GM12865 (cell line): ENCODE measurements at regions not wholly inside any gene's neighbourhood (a gene's known extent, or its start where the extent isn't known, plus 50 kb on each side); places are given as distances from the start of the nearest gene placed in this dataset.
A peak's percentile ranks its signal among the peaks of the same experiment; 100 is the strongest.

ENCODE experiments used
- DNase-seq: peaks from one replicate; pipeline ENCODE4 v3.0.0; 2010; ENCODE audit warnings: low read depth
- H3K4me3 ChIP-seq: 2 replicates; pipeline ENCODE4 v1.5.1; 2011; ENCODE audit warnings: mild to moderate bottlenecking, low read depth, low read length, control low read depth
- TF ChIP-seq, protein P1 (sequence below): IDR thresholded peaks from 2 replicates; pipeline ENCODE4 v1.5.1; 2011; ENCODE audit warnings: low read length, control low read depth, low read depth, inconsistent platforms; ENCODE audit not compliant: insufficient read depth; ENCODE audit errors: missing control alignments

DNA sequence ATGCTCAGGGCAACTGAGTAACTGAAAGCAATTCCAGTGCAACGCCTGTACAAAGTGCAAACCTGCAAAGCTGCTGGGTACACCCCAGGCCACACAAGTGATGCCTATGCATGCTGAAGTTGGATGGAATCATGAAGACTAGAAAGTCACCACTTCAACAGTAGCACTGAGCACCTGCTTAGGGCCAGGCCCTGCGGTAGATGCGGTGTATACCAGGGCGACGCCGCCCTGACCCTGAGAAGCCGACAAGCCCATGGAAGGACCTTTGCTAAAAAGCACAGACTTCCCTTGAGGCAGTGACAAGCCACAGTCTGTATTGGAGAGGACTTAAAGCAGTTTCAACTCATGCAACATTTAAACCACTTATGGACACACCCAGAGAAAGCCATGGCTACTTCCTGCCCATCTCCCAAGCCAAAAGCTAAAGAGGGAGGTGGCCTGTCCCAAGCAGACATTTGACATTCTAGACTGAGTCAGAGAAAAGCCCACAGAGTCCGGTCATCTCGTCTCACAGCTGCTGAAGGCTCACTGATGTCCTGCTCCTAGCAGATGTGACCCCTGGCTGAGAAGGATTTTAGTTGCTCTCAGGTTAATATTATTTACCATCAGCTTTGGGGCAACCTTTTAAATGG is 843.9 kb upstream of the TMEM132C start:
- TF ChIP-seq, protein P1, sequence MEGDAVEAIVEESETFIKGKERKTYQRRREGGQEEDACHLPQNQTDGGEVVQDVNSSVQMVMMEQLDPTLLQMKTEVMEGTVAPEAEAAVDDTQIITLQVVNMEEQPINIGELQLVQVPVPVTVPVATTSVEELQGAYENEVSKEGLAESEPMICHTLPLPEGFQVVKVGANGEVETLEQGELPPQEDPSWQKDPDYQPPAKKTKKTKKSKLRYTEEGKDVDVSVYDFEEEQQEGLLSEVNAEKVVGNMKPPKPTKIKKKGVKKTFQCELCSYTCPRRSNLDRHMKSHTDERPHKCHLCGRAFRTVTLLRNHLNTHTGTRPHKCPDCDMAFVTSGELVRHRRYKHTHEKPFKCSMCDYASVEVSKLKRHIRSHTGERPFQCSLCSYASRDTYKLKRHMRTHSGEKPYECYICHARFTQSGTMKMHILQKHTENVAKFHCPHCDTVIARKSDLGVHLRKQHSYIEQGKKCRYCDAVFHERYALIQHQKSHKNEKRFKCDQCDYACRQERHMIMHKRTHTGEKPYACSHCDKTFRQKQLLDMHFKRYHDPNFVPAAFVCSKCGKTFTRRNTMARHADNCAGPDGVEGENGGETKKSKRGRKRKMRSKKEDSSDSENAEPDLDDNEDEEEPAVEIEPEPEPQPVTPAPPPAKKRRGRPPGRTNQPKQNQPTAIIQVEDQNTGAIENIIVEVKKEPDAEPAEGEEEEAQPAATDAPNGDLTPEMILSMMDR = no peak
- H3K4me3 ChIP-seq = no peak overlapping the region
- no peak for DNase-seq

DNA sequence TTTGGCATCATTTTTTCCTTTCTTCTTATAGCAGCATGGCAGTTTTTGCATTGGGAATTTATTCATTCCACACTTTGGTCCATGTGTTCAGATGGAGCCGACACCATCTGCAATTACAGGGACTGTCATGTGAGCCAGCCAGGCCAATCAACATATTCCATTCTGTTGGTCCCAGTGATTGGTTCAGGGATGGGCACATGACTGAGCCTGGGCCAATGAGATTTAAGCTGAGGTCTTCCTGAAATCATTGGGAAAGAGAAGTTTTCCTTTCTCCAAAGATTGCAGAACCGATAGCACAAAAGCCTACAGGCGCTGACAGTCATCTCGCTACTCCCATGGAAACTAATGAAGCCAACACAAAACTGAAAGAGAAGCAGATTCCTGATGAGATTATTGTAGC is 841.5 kb upstream of the TMEM132C start:
- TF ChIP-seq, protein P1 = no peak
- no peak for DNase-seq
- H3K4me3 ChIP-seq = no peak overlapping the region

DNA sequence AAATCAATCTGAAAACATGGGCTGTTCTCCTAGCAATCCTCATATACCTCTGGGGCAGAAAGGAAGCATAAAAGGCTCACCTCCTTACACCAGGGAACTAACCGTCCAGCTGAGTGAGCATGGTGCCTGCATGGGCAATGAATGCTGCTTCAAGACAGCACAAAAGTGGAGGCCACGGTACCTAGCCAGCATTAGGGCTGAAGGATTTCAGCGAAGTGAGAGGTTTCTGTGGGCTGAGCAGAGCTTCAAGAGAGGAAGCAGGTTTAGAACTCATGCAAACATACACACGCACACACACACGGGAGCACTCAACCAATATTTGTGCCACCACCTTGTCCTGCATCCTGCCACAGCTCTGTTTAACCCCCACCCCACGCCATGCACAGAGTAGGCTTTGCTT is 838.5 kb upstream of the TMEM132C start:
- no peak overlapping the region for H3K4me3 ChIP-seq
- peak; percentile 6 for DNase-seq
- TF ChIP-seq, protein P1 = no peak

DNA sequence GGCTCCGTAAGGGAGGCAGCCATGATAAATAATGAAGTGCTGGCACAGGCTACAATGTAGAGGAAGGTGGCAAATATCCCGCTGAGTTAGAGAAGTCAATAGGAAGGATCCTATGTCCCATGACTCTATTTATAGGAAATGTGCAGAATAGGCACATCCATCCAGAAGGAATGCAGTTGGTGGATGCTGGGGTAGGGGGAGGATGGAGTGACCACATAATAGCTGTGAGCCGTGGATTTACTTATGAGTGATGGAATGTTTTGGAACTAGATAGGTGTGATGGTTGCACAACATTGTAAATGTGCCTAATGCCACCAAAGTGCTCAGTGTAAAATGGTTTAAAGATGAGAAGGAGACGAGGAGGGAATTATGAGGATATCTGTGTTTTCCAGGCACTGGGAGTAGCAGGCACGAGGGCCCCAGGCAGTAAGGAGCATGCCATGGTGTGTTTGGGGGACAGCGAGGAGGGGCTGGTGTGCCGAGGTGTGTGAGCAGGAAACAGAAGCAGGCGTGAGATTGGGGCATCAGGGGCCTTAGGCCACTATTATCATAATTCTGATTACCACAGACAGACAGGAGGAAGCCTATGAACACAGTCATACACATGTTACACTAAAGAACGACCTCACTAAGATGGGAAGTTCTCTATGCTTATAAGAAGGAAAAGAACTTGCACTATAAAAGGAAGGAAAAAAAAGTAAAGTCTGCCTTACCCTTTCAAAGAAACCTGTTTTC is 837.3 kb upstream of the TMEM132C start:
- TF ChIP-seq, protein P1 = no peak
- DNase-seq = no peak
- no peak overlapping the region for H3K4me3 ChIP-seq

DNA sequence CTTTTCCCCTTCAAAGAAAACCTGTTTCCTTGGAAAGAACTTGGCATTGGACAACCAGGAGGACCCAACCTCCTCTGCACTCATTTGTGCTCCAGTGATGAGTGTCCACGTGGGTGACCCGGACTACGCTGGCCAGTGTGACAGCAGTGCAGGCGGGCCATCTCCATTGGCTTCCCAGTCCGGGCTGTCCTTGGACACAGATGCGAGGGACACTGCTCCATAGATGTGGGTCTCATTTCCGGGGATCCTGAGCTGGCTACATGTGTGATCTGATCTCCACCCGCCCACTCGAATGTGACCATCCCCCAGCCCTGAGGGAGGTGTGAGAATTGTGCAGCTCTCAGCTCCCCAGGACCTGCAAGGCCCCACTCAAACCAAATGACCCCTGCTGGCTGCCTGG is 836.6 kb upstream of the TMEM132C start:
- TF ChIP-seq, protein P1 = no peak
- no peak for DNase-seq
- H3K4me3 ChIP-seq = no peak overlapping the region

DNA sequence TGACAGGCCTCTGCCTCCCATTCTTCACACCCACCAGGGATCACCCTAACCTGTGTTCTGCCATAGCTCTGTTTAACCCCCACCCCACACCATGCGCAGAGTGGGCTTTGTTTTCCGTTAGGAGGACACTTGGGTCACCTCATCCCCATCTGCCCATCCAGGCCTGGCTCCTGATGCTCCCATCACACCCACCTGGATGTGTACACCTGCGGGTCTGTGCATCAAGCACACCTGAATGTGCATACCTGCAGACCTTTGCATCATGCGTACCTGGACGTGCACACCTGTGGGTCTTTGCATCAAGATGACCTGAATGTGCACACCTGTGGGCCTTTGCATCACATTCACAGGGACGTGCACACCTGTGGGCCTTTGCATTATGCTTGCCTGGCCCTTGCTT is 835.8 kb upstream of the TMEM132C start:
- no peak for DNase-seq
- no peak overlapping the region for H3K4me3 ChIP-seq
- TF ChIP-seq, protein P1 = no peak
